Mesenchymal stem cell (in vitro differentiated cells and primary cell): ENCODE measurements at regions not wholly inside any gene's neighbourhood (a gene's known extent, or its start where the extent isn't known, plus 50 kb on each side); places are given as distances from the start of the nearest gene placed in this dataset.
"Not testable (repeated sequence)": the region's sequence is repeated elsewhere in the genome, so short reads cannot be mapped to it uniquely, and the experiment has no call there.

Source experiments
- DNase-seq: peaks from one replicate; pipeline ENCODE4 v3.0.0-alpha.2; 2013
- H2AFZ ChIP-seq: one replicate; pipeline ENCODE4 v1.6.1; 2013; ENCODE audit warnings: low read depth, mild to moderate bottlenecking, control low read depth, inconsistent platforms, low read length, moderate library complexity
- H2AK5ac ChIP-seq: 2 replicates; pipeline ENCODE4 v1.6.1; 2013; ENCODE audit warnings: low read length, moderate library complexity, mild to moderate bottlenecking, inconsistent platforms; ENCODE audit not compliant: severe bottlenecking
- H2BK120ac ChIP-seq: one replicate; pipeline ENCODE4 v1.6.1; 2013; ENCODE audit warnings: low read depth, mild to moderate bottlenecking, inconsistent platforms, low read length, moderate library complexity
- H2BK12ac ChIP-seq, 2 experiments: one replicate each; pipeline ENCODE4 v1.6.1; 2013; ENCODE audit warnings: inconsistent platforms in 2 of 2, low read length in 2 of 2, mild to moderate bottlenecking in 2 of 2, moderate library complexity in 2 of 2, control low read depth in 1 of 2
- H2BK15ac ChIP-seq: one replicate; pipeline ENCODE4 v1.6.1; 2013; ENCODE audit warnings: mild to moderate bottlenecking, low read depth, inconsistent platforms; ENCODE audit not compliant: poor library complexity, severe bottlenecking
- H2BK5ac ChIP-seq: 2 replicates; pipeline ENCODE4 v1.6.1; 2013; ENCODE audit warnings: low read depth, mild to moderate bottlenecking, low read length, control low read depth, inconsistent platforms; ENCODE audit not compliant: poor library complexity, severe bottlenecking
- H3K14ac ChIP-seq, 2 experiments: one replicate each; pipeline ENCODE4 v1.6.1; 2013; ENCODE audit warnings: inconsistent platforms in 2 of 2, low read length in 2 of 2, control low read depth in 1 of 2, mild to moderate bottlenecking in 1 of 2, moderate library complexity in 1 of 2
- H3K18ac ChIP-seq, 2 experiments: one replicate each; pipeline ENCODE4 v1.6.1; 2013; ENCODE audit warnings: inconsistent platforms in 2 of 2, low read length in 2 of 2, control low read depth in 1 of 2, low read depth in 1 of 2, mild to moderate bottlenecking in 1 of 2
- H3K23ac ChIP-seq, 2 experiments: one replicate each; pipeline ENCODE4 v1.6.1; 2013; ENCODE audit warnings: inconsistent platforms in 2 of 2, low read length in 2 of 2, mild to moderate bottlenecking in 2 of 2, moderate library complexity in 2 of 2, control low read depth in 1 of 2
- H3K27ac ChIP-seq: 2 replicates; pipeline ENCODE4 v1.5.1; 2013; ENCODE audit warnings: mild to moderate bottlenecking, moderate library complexity, low read length, control low read depth, inconsistent platforms; ENCODE audit not compliant: poor library complexity, severe bottlenecking
- H3K27me3 ChIP-seq, 2 experiments: 2 replicates each; pipeline versions ENCODE4 v1.6.1 to v1.7.0; 2013; ENCODE audit warnings: low read length in 2 of 2, mild to moderate bottlenecking in 2 of 2, moderate library complexity in 2 of 2, control low read depth in 1 of 2, inconsistent platforms in 1 of 2; ENCODE audit not compliant: control insufficient read depth in 1 of 2, insufficient read depth in 1 of 2
- H3K36me3 ChIP-seq, 2 experiments: 2 replicates each; pipeline versions ENCODE4 v1.6.1 to v1.7.0; 2013; ENCODE audit warnings: low read length in 2 of 2, control low read depth in 1 of 2, inconsistent platforms in 1 of 2, low read depth in 1 of 2, mild to moderate bottlenecking in 1 of 2; ENCODE audit not compliant: insufficient read depth in 2 of 2, control insufficient read depth in 1 of 2
- H3K4ac ChIP-seq, 2 experiments: one replicate each; pipeline ENCODE4 v1.6.1; 2013; ENCODE audit warnings: inconsistent platforms in 2 of 2, low read length in 2 of 2, mild to moderate bottlenecking in 2 of 2, moderate library complexity in 2 of 2, control low read depth in 1 of 2, low read depth in 1 of 2
- H3K4me1 ChIP-seq: 2 replicates; pipeline ENCODE4 v1.6.1; 2013; ENCODE audit warnings: low read depth, low read length, control low read depth; ENCODE audit not compliant: control insufficient read depth, insufficient read depth
- H3K4me2 ChIP-seq: 2 replicates; pipeline ENCODE4 v1.6.1; 2013; ENCODE audit warnings: low read length, mild to moderate bottlenecking, inconsistent platforms; ENCODE audit not compliant: poor library complexity, severe bottlenecking
- H3K4me3 ChIP-seq, 2 experiments: 2 replicates each; pipeline versions ENCODE4 v1.5.1 to v1.7.0; 2013; ENCODE audit warnings: low read length in 2 of 2, mild to moderate bottlenecking in 2 of 2, control low read depth in 1 of 2, low read depth in 1 of 2; ENCODE audit not compliant: insufficient read depth in 1 of 2
- H3K79me1 ChIP-seq: replicated peaks from 2 replicates; pipeline ENCODE4 v1.6.1; 2013; ENCODE audit warnings: mild to moderate bottlenecking, control low read depth, low read length, inconsistent platforms; ENCODE audit not compliant: poor library complexity, severe bottlenecking
- H3K9ac ChIP-seq: 2 replicates; pipeline ENCODE4 v1.7.0; 2013; ENCODE audit warnings: mild to moderate bottlenecking, low read length, moderate library complexity
- H3K9me3 ChIP-seq: 2 replicates; pipeline ENCODE4 v1.7.0; 2013; ENCODE audit warnings: mild to moderate bottlenecking, low read length; ENCODE audit not compliant: control insufficient read depth
- H4K8ac ChIP-seq: one replicate; pipeline ENCODE4 v1.6.1; 2013; ENCODE audit warnings: inconsistent platforms, mild to moderate bottlenecking, low read length, moderate library complexity
- H4K91ac ChIP-seq: one replicate; pipeline ENCODE4 v1.6.1; 2013; ENCODE audit warnings: mild to moderate bottlenecking, low read length, inconsistent platforms
- WGBS: methylation state at CpG from one replicate; pipeline ENCODE4 v1.1.7; 2013; ENCODE audit warnings: mixed read lengths; 5-methylcytosine and 5-hydroxymethylcytosine counted together

DNA sequence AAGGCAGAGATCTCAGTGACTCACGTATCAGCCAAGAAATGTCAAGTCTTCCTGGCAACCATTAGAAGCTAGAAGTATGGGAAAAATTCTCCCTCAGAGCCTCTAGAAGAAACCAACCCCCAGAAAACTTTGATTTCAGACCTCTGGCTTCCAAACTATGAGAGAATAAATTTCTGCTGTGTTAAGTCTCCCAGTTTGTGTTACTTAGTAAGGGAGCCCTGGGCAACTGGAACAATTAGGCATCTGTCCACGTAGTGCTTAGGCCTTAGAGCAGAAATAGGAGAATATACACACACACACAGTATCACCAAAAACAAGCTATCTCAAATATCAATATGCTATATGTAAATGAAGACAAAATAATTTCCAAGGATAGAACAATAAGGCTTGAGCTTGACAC is 894.8 kb upstream of the CDH10 start:
- H2AFZ ChIP-seq: no peak overlapping the region
- no peak overlapping the region for H3K18ac ChIP-seq

DNA sequence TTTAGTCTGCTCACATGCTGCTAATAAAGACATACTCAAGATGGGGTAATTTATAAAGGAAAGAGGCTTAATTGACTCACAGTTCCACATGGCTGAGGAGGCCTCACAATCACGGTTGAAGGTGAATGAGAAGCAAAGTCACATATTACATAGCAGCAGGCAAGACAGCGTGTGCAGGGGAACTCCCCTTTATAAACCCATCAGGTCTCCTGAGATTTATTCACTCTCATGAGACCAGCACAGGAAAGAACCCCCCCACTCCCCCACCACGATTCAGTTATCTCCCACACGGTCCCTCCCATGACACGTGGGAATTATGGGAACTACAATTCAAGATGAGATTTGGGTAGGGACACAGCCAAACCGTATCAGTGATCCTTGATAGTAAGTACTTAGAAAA is 891.7 kb upstream of the CDH10 start:
- H3K9me3 ChIP-seq: not testable (repeated sequence)

More for the DNA sequence above, 894.8 kb upstream of the CDH10 start:
- no peak overlapping the region for H3K4me2 ChIP-seq
- no peak overlapping the region for H3K27ac ChIP-seq
- no peaks in the 10 kb centered on the region for H3K79me1 ChIP-seq
- no peak overlapping the region for H3K23ac ChIP-seq
- WGBS: 40% methylated on average over 1 of the region's 2 CpGs
- H2BK12ac ChIP-seq: no peak overlapping the region
- H4K91ac ChIP-seq: no peak overlapping the region
- H2BK15ac ChIP-seq: no peak overlapping the region
- H3K4me3 ChIP-seq: no peak overlapping the region
- H3K14ac ChIP-seq: no peak overlapping the region
- peak; percentile 37 for DNase-seq
- no peak overlapping the region for H4K8ac ChIP-seq
- H3K36me3 ChIP-seq: no peaks in the 10 kb centered on the region
- no peaks in the 10 kb centered on the region for H3K27me3 ChIP-seq
- H2AK5ac ChIP-seq: no peak overlapping the region
- no peaks in the 10 kb centered on the region for H3K9me3 ChIP-seq
- no peak overlapping the region for H2BK120ac ChIP-seq
- no peaks in the 10 kb centered on the region for H3K4me1 ChIP-seq
- no peak overlapping the region for H3K9ac ChIP-seq
- no peak overlapping the region for H3K4ac ChIP-seq
- H2BK5ac ChIP-seq: no peak overlapping the region

DNA sequence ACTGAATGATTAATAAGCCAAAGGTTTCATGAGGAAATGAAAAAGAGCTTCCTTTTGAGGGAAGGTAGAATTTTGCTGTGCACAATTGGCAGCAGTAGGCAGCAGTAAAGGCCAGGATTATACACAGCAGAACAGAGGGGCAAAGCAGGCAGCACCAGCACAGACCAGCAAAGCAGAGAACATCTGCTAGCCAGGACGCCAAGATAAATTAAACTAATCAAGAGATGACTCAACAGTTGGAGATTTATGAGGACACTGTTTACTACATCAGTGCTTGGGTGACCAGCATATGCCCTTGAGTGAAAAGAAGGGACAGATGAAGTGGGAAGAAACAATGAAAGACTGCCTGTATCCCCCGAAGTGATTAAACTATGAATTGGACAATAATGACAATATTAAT is 871.4 kb upstream of the CDH10 start:
- no peak overlapping the region for H2BK15ac ChIP-seq
- no peaks in the 10 kb centered on the region for H3K9me3 ChIP-seq
- H3K27me3 ChIP-seq: no peaks in the 10 kb centered on the region
- H3K4me3 ChIP-seq: no peak overlapping the region
- H2BK120ac ChIP-seq: no peak overlapping the region
- H3K14ac ChIP-seq: no peak overlapping the region
- no peak overlapping the region for H3K4ac ChIP-seq
- no peak overlapping the region for H3K27ac ChIP-seq
- WGBS: 0% methylated on average over 1 of the region's 2 CpGs
- H3K4me2 ChIP-seq: no peak overlapping the region
- H2BK12ac ChIP-seq: no peak overlapping the region
- peaks cover 1% of the 10 kb centered on the region for H3K4me1 ChIP-seq
- H2BK5ac ChIP-seq: no peak overlapping the region
- H2AFZ ChIP-seq: no peak overlapping the region
- no peak overlapping the region for H3K9ac ChIP-seq
- H2AK5ac ChIP-seq: no peak overlapping the region
- no peak overlapping the region for H3K18ac ChIP-seq
- DNase-seq: peak; percentile 72
- no peak overlapping the region for H4K8ac ChIP-seq
- no peaks in the 10 kb centered on the region for H3K79me1 ChIP-seq
- H4K91ac ChIP-seq: no peak overlapping the region
- H3K36me3 ChIP-seq: no peaks in the 10 kb centered on the region
- no peak overlapping the region for H3K23ac ChIP-seq

More for the DNA sequence above, 891.7 kb upstream of the CDH10 start:
- H3K27me3 ChIP-seq, H3K4ac ChIP-seq, H3K4me1 ChIP-seq, H2AK5ac ChIP-seq, H3K23ac ChIP-seq, H3K9ac ChIP-seq, H2AFZ ChIP-seq, H3K4me3 ChIP-seq, H3K27ac ChIP-seq, H3K36me3 ChIP-seq, H2BK15ac ChIP-seq, H3K4me2 ChIP-seq, H2BK5ac ChIP-seq, H4K91ac ChIP-seq, H2BK12ac ChIP-seq, H4K8ac ChIP-seq, H2BK120ac ChIP-seq, H3K79me1 ChIP-seq, H3K14ac ChIP-seq, H3K18ac ChIP-seq, DNase-seq: not testable (repeated sequence)
- WGBS: 86% methylated on average over 6 of the region's 6 CpGs

DNA sequence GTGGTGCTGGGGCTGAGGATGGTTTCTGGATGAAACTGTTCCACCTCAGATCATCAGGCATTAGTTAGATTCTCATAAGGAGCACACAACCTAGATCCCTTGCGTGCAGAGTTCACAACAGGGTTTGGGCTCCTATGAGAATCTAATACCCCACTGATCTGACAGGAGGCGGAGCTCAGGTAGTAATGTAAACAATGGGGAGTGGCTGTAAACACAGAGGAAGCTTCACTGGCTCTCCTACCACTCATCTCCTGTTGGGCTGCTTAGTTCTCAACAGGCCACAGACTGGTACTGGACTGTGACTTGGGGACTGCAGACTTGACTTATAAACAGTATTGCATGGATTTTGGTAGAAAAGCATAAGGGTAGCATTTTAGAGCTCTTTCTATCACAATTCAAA is 870.7 kb upstream of the CDH10 start:
- peak; percentile 15 for DNase-seq
- Histone ChIP-seq H2AFZ (no peak overlapping the region), H2BK5ac (no peak overlapping the region), H2BK120ac (no peak overlapping the region), H3K79me1 (no peaks in the 10 kb centered on the region), H3K4ac (no peak overlapping the region), H4K91ac (no peak overlapping the region), H3K9ac (no peak overlapping the region), H2BK15ac (no peak overlapping the region), H3K18ac (peak overlapping the region in 1 of 2 experiments; percentile 48), H3K23ac (no peak overlapping the region), H3K14ac (no peak overlapping the region), H3K27ac (no peak overlapping the region), H4K8ac (no peak overlapping the region), H3K27me3 (no peaks in the 10 kb centered on the region), H3K4me2 (no peak overlapping the region), H3K4me1 (peaks cover 1% of the 10 kb centered on the region), H2BK12ac (no peak overlapping the region), H3K9me3 (no peaks in the 10 kb centered on the region), H3K4me3 (no peak overlapping the region), H3K36me3 (no peaks in the 10 kb centered on the region), H2AK5ac (no peak overlapping the region)
- WGBS: 97% methylated on average over 2 of the region's 2 CpGs
